ENCODE measurements at regions not wholly inside any gene's neighbourhood (a gene's known extent, or its start where the extent isn't known, plus 50 kb on each side); places are given as distances from the start of the nearest gene placed in this dataset.
A peak's percentile ranks its signal among the peaks of the same experiment; 100 is the strongest.
"Not testable (repeated sequence)": the region's sequence is repeated elsewhere in the genome, so short reads cannot be mapped to it uniquely, and the experiment has no call there.

DNA sequence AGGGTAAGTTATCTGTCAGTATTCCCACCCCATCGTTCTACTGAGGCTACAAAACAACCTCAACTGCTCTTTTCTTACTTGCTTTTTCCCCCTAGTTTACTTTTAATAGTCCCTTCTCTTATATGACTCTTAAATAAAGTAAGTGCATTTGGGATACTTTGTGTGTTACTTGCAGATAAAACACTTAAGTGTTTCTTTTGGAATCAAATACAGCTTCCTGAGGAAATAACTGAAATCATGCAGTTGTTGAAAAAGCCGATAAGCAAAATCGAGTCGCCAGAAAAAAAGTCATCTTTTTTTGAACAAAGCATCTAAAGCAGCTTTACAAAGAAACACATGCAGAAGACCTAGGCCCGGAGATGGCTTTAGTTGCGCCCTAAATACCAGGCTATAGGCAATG is 53.5 kb upstream of the EPB41L4A start:
- no peak for DNase-seq

DNA sequence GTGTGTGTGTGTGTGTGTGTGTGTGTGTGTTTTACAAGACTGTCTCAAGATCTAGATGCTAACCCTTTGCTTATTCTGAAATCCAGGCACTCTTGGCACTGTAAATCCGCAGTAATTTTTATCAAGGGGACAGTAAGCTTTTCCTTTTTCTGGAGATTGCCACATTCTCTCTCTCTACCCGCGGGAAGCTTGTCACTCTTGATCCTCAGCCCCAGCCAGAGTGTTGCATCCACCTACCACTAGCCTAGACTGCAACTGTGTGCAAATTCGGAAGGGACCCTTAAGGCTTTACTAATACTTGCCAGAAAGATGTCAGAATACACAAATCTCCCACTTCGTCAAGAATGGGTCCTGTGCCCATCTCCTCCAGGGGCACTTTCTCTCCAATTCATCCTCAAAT is 54.9 kb upstream of the EPB41L4A start:
- no peak for DNase-seq

GRCh38 chr5:112475747-112476365 is 56.8 kb upstream of the EPB41L4A start:
- DNase-seq: peak; percentile 39

DNA sequence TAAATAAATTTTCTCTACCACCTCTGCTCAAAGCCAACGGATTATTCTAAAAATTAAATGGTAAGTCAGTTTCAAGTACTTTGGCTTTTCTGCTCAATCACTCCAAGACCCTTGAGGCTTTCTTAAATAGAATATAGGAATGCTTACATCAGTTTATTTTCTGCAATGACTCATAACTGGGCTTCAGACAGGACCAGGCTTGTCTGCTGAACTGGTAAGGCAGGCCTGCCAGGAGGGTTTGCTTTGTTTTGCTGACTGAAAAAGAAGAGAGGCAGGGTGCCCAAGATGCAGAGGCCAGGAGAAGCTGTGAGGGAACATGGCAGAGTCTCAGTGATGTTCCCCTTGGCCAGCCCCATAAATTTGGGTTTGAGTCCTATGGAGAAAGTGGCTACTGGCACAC is 60.3 kb upstream of the EPB41L4A start:
- DNase-seq: no peak

DNA sequence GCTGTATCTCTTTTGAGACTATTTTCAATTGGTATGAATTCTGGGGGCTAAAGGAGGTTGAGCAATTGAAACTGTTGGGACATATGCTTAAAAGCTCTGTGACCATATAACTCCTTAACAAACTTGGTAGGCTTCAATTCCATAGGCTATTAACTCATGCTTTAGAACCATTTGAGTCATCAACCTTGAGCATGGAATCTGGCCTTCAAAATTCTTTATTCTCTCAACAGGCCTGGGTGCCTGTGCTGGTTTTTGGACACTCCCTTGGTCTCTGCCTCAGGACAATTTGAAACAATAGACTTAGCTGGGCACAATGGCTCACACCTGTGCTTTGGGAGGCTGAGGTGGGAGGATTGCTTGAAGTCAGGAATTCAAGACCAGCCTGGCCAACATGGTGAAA is 61.4 kb upstream of the EPB41L4A start:
- DNase-seq: no peak

DNA sequence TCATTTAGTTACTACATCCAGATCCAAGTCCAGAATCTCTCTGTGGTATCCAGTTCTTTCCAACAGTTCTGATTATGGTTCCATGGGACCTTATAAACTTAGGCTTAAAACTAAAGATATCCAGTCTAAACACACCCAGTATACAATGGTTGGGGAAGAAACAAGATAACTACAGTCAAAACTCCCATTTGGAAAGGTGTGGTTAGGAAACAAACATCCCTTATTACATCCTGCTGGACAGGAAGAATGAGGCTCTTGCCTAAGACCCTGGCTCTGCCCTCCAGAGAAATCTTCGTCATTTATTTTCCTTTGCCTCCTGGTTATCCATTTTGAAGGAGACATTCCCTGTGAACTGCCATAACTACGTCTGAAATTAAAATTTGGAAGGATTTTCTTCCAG is 64.6 kb upstream of the EPB41L4A start:
- no peak for DNase-seq

GRCh38 chr5:112485934-112486355 is 66.9 kb upstream of the EPB41L4A start:
- no peak for DNase-seq

DNA sequence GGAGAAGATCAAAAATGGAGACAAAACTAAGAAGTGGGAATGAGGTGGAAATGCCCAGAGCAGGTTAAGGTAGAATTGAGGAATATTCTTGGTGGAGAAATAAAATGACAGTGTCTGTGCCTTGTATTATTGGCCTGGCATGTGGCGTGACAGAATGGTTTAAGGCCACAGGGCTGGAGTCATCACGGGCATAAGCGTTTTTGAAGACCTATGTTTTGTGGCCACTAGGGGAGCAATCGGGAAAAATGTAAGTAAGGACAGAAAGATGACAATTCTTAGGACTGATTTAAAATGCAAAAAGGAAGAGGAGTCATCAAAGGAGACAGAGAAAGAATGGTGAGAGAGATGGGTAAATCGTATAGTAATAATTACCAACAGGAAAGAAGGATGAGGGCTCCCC is 72.2 kb upstream of the EPB41L4A start:
- no peak for DNase-seq

DNA sequence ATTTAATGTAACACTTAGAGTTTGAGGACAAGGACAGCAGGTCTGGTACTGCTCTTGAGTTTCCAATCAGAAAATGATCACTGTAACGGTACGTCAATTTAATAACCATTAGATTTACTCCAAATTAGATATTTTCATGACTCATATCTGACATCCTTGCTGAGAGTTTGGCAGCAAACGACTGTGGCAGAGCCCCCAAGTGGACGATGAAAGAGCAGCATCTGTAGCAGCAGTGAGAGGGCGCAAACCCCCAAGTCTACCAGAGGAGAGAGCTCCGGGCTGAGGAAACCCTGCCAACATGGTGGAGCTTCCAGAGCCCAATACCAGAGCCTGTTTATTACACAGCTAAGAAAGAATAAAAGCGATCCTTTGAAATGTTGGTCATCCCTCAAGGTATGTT is 73.2 kb upstream of the EPB41L4A start:
- peak; percentile 55 for DNase-seq

- DNase-seq: not testable (repeated sequence)
Observed at GRCh38 chr5:112503749-112504501, 84.8 kb upstream of the EPB41L4A start.

DNA sequence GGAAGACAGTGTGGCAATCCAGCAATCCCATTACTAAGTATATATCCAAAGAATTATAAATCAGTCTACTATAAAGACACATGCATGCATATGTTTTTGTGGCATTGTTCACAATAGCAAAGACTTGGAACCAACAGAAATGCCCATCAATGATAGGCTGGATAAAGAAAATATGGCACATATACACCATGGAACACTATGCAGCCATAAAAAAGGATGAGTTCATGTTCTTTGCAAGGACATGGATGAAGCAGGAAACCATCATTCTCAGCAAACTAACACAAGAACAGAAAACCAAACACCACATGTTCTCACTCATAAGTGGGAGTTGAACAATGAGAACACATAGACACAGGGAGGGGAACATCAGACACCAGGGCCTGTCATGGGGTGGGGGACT is 90.0 kb upstream of the EPB41L4A start:
- DNase-seq: not testable (repeated sequence)

DNA sequence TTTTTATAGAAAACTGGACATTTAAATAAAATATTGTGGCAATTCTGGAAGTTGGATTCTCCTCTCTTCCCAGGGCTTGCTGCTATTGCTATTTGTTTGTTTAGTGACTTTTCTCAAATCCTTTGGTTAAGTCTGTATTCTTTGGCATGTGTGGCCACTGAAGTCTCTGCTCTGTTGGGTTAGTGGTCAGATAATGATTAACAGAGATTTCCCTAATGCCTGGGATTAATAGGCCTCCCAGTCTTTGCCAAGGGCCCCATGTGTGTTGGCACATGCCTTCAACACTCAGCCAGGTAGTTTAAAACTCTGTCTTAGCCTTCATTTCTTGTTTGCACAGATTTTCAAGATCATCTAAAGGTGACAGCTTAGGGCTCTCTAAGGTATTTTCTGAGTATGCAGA is 92.8 kb upstream of the EPB41L4A start:
- no peak for DNase-seq

DNA sequence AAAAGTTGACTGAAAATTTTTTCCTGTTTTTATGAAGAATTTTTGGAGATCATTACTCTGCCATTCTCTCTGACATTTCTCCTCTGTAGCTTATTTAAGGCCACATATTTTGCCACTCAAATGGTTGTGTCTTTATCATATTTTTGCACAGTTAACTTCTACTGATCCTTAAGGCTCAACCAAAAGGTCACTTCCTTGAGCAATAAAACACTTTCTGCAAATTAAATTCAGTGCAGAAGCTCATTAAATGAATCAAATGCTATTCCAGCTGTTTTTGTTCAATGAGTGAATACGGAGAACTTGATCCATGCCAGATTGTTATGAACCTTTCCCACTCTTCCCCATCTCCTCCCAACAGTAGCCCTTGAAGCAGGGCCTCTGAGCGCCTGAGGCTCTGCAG is 93.8 kb upstream of the EPB41L4A start:
- DNase-seq: peak; percentile 83

DNA sequence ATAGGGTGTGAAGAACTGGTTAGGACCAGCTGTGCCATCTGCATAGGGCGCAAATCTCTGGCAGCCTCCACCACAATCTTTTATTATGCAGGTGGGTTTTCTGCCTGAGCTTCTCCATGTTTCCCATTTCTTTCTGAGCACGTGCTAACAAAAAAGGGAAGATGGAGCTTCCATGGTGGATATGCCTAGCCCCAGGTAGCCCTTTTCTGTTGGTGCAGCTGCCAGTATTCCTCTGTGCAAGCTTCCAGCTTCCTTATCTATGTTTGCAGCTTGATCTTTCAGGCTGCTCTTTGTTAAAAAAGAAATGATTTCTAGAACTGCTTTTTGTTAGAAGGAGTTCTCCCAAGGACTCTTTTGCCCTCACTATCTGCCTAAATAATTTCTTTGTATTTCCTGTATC is 95.0 kb upstream of the EPB41L4A start:
- DNase-seq: no peak

DNA sequence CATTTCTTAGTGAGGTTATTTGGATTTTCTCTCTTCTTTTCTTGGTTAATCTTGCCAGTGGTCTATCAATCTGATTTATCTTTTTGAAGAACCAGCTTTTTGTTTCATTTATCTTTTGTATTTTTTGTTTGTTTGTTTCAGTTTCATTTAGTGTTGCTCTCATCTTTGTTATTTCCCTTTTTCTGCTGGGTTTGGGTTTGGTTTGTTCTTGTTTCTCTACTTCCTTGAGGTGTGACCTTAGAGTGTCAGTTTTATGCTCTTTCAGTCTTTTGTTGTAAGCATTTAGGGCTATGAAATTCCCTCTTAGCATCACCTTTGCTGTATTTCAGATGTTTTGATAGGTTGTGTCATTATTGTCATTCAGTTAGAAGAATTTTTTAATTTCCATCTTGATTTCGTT is 101.4 kb upstream of the EPB41L4A start:
- not testable (repeated sequence) for DNase-seq

- DNase-seq: not testable (repeated sequence)
Observed at GRCh38 chr5:112522891-112523673, 104.0 kb upstream of the EPB41L4A start.

DNA sequence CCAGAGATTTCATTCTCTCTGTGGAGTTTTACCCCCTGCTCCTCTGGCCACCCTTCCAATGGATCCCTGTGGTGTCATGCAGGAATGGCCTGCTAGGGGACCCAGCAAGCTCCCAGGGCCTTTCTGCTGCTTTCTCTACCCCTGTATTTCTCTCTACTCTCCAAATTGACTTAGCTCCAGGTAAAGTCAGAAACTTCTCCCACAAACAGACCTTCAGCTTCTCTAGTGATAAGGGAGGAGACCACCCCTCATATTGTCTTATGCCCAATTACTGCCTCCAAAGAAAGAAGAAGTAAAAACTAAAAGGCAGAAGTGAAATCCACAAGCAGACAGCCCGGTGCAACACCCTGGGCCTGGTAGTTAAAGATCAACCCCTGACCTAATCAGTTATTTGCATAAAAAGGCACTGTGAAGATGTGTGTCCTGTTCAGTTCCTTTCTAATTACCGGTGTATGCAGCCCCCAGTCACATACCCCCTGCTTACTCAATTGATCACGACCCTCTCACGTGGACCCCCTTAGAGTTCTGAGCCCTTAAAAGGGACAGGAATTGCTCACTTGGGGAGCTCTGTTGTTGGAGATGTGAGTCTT is 104.7 kb upstream of the EPB41L4A start:
- not testable (repeated sequence) for DNase-seq

DNA sequence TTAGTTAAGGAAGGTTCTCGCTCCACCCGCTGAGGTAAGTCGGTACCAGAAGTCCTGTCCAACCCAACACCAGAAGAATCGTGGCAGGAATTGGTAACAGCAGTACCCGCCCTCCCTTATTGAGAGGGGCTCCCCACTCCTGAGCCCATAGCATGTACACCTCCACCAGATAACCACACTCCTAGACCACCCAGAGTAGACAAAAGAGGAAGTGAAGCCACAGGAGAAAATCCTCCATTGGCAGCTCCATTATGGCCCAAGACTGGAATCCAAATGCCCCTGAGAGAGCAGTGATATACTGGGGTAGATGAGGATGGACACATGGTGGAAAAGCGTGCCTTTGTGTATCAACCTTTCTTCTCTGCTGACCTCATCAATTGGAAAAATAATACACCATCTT is 106.1 kb upstream of the EPB41L4A start:
- DNase-seq: no peak

GRCh38 chr5:112528928-112529327 is 109.9 kb upstream of the EPB41L4A start:
- no peak for DNase-seq

GRCh38 chr5:112529525-112529924 is 110.4 kb upstream of the EPB41L4A start:
- DNase-seq: no peak

GRCh38 chr5:112532654-112533360 is 113.7 kb upstream of the EPB41L4A start:
- no peak for DNase-seq

- no peak for DNase-seq
Observed at GRCh38 chr5:112533362-112533761, 114.3 kb upstream of the EPB41L4A start.
